H4 (cell line): ENCODE measurements at regions not wholly inside any gene's neighbourhood (a gene's known extent, or its start where the extent isn't known, plus 50 kb on each side); places are given as distances from the start of the nearest gene placed in this dataset.

Experiments
- DNase-seq: peaks from one replicate; pipeline ENCODE4 v3.0.0-alpha.2; 2015; ENCODE audit warnings: low spot score

DNA sequence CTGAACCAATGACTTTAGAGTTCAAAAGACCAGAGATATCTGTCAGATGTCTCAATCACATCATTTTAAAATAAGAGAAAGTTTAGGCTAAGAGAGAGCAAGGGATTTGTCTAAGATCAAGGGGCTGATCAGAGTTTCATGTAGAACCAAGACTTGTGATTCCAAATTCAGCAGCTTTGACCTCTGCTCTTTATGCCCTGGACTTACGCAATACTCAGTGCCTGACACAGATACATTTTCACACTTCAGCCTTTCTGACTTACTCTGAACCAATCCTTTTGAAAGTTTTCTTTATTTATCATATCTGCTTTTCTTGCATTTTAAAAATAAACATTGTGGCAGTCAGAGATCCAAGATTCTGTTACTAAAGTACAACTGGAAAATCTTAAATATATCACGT lies 428.0 kb downstream of the PLPP3 start:
- DNase-seq: no peak

DNA sequence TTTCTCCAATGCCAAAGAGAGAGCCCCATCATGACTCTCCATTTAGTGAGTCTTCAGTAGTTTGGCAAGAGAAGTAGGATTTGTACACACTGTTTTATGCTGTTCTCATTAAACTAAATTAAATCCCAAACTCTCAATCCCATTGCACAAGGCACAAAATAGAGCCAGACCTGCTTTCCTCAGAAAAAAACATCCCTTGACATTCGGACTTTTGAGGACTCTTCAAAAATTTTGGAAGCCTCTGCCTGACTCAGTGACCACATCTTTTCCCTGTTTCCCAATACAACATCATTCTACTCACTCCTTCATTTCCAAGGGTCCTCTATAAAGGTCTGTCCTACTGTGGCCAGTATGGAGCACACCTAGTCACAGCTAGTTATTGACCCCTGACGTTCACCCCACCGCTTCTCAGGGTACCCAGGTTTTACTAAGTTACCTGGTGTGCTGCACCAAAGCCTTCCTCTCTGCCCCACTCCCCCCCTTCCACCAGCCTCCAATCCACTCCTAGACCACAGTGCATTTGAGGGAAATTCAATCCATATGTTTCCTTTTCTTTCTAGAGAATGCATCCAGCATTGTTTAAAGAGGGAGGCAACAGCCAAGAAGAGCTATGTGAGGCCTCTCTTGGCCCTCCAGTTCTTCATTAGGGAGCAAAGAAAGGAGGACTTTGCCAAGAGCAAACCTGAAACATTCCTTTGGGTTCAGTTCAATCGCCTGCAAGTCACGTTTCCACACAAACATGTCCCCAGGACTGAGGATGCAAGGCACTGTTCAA lies 428.7 kb downstream of the PLPP3 start:
- DNase-seq: no peak

- DNase-seq: no peak
Measured at GRCh38 chr1:56149761-56150160, 429.6 kb downstream of the PLPP3 start.

- DNase-seq: no peak
Measured at GRCh38 chr1:56148326-56149193, 430.8 kb downstream of the PLPP3 start.

DNA sequence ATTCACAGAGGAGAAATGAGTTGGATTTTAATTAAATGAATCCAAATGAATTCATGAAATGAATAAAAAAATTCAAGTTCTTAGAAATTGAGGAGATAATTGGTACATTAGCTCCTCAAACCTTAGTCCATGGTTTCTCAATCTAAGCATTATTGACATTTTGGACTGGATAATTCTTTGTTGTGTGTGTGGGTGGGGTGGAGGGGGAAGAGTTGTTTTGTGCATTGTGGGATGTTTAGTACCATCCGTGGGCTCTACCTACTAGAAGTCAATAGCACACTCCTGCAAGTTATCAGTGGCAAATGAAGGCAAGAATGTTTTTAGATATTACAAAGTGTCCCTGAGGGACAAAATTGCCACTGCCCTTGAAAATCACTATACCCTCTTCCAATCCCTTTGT lies 431.9 kb downstream of the PLPP3 start:
- no peak for DNase-seq

DNA sequence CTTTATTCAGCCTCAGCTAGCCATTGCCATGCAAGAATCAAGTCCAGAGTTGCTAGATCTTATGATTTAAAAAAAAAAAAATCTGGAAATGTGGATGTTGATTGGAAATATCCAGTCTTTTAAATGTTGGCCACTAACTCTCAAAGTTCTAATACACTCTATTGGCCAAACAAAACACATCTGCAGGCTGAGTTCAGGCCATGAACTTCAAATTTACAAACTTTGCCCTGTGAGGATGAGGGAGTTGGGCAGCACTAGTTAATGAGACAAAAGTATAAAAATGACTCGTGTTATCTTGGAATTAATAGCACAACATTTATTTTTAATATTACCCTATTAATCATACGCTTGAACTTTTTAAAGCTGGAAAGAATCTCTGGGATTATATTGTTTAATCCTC lies 432.3 kb downstream of the PLPP3 start:
- DNase-seq: no peak

DNA sequence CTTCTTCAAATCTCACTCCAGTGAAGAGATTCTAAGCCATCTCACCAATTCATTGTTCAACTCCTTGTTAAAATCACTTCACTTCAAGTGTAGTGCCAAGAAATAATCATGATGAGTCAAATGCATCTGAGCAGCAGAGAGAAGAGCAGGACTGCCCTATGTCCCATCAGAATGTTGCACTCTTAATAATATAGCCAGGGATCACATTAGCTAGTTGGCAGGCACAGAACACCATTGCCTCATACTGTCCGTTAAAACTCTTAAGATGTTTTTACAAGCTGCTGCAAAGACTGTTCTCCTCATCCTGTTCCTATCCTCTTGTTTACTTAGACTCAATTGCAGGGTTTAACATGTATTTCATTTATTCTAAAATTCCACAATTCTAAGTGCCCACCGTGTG lies 432.9 kb downstream of the PLPP3 start:
- no peak for DNase-seq

DNA sequence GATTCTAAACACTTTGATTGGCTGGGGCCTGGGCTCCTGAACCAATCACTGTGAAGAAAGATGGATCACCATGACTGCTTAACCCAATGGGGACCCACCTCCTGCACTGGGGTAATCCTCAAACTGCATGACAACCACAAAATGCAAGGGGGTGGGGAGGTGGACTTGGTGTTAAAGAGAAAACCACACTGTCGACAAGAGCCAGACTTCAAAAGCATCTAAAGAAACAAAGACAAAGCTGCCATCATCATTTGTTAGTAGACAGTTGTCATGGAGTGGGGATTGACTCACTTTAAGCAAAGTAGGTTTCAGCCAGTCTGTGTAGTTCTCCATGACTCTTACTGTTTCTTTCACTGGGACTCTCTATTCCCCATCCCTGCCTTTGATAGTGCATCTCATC lies 433.8 kb downstream of the PLPP3 start:
- no peak for DNase-seq

DNA sequence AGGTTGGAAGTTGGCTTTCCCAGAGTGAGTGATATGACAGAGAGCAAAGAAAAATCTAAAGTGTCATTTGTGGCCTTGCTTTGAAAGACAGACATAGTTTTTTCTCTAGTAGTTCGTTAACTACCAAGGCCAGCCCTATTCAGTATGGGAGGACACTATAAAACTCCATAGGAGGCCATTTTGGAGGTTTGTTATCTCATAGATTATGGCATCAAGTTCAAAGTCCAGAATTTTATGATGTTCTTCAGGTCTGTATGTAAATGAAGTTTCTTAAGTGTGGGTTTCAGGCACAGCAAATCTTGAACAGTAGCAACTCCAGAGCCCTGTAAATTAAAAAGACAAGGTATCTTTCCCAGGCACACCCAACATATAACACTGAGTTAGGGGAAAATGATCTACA lies 437.1 kb downstream of the PLPP3 start:
- no peak for DNase-seq

- no peak for DNase-seq
Measured at GRCh38 chr1:56139836-56140235, 439.5 kb downstream of the PLPP3 start.

GRCh38 chr1:56137521-56138505 lies 441.6 kb downstream of the PLPP3 start:
- no peak for DNase-seq

GRCh38 chr1:56137090-56137489 lies 442.3 kb downstream of the PLPP3 start:
- DNase-seq: no peak

DNA sequence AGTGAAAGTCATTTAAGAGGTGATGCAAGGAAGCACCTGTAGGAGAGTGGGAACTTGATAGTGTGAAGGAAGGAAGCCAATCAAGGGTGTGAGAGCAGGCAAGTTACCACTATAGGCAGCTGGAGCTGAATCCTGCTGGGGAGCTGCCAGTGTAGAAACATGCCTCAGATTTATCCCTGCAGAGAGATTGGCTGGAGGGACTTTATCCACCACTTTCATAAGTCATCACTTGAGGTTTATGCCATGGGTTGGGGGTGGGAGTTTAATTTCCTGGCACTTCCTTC lies 443.6 kb downstream of the PLPP3 start:
- DNase-seq: no peak

DNA sequence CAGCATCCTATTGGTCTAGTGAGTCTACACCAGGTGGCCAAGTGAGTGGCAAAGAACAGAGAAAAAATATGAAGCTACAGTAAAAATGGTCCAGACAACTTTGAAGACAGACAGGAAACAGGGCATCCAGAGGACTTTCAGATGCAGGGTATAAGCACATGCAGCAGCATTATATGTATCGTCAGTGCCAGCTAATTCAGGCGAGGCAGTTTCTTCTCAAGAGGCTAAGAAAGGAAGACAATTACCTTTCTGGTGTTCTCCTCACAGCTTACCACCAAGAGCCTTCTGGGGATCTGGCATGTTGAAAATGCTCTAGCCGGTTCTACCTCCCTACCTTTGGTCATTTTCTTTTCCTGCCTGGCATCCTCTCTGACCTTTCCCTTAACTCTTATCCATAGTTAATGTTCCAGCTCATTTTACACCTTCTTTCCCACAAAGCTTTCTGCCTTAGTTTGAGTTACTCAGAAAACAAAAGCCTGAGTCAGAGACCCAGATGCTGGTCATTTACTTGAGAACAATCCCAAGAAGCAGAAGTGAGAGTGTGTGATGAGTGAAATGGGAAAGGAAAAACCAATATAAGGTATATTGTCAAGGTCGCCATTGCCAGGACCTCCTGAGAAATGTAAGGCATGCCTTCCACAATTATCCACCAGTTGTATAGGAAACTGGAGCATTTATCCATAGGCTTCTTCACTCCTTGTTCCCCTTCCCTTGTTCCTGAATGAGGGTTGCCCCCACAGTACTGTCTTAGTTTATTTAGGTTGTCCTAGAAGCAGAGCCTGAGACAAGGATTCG lies 444.1 kb downstream of the PLPP3 start:
- DNase-seq: no peak

GRCh38 chr1:56133522-56134472 lies 445.6 kb downstream of the PLPP3 start:
- no peak for DNase-seq

GRCh38 chr1:56132520-56132919 lies 446.8 kb downstream of the PLPP3 start:
- DNase-seq: no peak

GRCh38 chr1:56129837-56130236 lies 449.5 kb downstream of the PLPP3 start:
- DNase-seq: no peak

DNA sequence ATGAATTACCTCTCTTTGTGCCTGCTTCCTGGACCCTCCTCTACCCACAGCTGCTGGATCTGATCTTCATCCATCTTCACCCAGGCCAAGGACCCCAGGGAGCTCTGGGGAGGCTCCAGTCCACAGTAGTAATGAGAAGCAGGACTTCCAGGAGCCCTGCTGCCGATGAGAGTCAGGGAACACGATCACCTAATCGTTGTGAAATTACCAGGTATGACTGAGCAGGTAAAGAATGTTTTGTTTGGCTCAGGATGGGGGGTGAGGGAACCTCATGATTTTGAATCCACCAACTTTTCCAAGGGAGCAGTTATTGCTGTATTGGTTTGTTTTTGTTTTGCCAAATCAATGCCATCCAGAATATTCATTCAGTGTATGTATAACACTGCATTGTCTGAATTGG lies 454.0 kb downstream of the PLPP3 start:
- no peak for DNase-seq

- no peak for DNase-seq
Measured at GRCh38 chr1:56123826-56124225, 455.5 kb downstream of the PLPP3 start.

- DNase-seq: no peak
Measured at GRCh38 chr1:56123421-56123820, 455.9 kb downstream of the PLPP3 start.
